ENCODE measurements at regions not wholly inside any gene's neighbourhood (a gene's known extent, or its start where the extent isn't known, plus 50 kb on each side); places are given as distances from the start of the nearest gene placed in this dataset.

DNA sequence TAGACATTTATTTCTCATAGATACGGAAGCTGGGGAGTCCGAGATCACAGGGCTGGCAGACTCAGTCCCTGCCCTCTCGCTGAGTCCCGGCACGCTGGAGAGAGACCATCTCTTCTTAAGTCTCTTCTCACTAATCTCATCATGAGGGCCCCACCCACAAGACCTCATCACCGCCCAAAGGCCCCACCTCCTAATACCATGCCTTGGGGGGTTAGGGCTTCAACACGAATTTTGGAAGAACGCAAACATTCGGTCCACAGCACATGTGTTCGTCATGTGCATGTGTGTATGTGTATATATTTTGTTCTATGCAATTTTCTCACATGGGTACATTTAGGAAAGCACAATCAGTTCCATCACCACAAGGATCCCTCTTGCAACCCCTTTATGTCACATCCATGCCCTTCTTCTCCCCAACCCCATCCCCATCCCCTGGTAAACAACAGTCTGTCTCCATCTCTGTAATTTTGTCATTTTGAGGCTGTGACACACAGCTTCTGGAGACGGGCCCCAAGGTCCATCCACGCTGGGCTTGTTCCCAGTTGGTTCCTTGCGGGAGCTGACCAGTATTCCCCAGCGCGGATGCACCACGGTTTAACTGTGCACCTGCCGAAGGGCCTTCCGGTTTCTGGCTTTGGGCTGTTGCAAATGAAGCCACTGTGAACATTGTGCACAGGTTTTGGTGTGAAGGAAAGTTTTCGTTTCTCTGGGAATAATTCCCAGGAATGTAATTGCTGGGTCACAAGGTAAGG lies 317.5 kb upstream of the DIO3 start:
- TF ChIP-seq, protein P1, sequence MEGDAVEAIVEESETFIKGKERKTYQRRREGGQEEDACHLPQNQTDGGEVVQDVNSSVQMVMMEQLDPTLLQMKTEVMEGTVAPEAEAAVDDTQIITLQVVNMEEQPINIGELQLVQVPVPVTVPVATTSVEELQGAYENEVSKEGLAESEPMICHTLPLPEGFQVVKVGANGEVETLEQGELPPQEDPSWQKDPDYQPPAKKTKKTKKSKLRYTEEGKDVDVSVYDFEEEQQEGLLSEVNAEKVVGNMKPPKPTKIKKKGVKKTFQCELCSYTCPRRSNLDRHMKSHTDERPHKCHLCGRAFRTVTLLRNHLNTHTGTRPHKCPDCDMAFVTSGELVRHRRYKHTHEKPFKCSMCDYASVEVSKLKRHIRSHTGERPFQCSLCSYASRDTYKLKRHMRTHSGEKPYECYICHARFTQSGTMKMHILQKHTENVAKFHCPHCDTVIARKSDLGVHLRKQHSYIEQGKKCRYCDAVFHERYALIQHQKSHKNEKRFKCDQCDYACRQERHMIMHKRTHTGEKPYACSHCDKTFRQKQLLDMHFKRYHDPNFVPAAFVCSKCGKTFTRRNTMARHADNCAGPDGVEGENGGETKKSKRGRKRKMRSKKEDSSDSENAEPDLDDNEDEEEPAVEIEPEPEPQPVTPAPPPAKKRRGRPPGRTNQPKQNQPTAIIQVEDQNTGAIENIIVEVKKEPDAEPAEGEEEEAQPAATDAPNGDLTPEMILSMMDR (conservative IDR thresholded peaks at IDR 0.05): no peak
- no peak for TF ChIP-seq ZFX (IDR thresholded peaks at IDR 0.05)
